Lower leg skin (tissue), 4 donors: ENCODE measurements at regions not wholly inside any gene's neighbourhood (a gene's known extent, or its start where the extent isn't known, plus 50 kb on each side); places are given as distances from the start of the nearest gene placed in this dataset.

ENCODE experiments used
- DNase-seq, 2 donors: peaks; one replicate each; pipeline ENCODE4 v3.0.0-alpha.2; 2019; ENCODE audit warnings: low spot score in 2 of 2
- H3K4me3 ChIP-seq: fragments of 200-600 bp; sonication (generic); 2 replicates; pipeline ENCODE4 v1.5.1; 2017; ENCODE audit warnings: mild to moderate bottlenecking, low read depth; ENCODE audit not compliant: poor library complexity, severe bottlenecking
- POLR2A ChIP-seq, 2 donors: fragments of 450-650 bp; IDR thresholded peaks; one replicate each; pipeline ENCODE4 v1.6.1; 2016 to 2017; ENCODE audit warnings: antibody characterized with exemption in 2 of 2, mild to moderate bottlenecking in 1 of 2, moderate library complexity in 1 of 2
- WGBS, 2 donors: methylation state at CpG; one replicate each; pipeline ENCODE4 v1.1.5; 2018; 5-methylcytosine and 5-hydroxymethylcytosine counted together
- intact Hi-C: fragments of 100-400 bp; cut with DNase I; formaldehyde crosslinking; loops from one replicate; pipeline ENCODE4 v1.15.0; 2023; ENCODE audit warnings: low total_unique reads
- TF ChIP-seq, protein P1 (sequence below), 3 donors: fragments of 450-650 bp; IDR thresholded peaks; one replicate each; pipeline ENCODE4 v1.5.1; 2016; ENCODE audit warnings: antibody characterized with exemption in 3 of 3, mild to moderate bottlenecking in 3 of 3, moderate library complexity in 2 of 3

DNA sequence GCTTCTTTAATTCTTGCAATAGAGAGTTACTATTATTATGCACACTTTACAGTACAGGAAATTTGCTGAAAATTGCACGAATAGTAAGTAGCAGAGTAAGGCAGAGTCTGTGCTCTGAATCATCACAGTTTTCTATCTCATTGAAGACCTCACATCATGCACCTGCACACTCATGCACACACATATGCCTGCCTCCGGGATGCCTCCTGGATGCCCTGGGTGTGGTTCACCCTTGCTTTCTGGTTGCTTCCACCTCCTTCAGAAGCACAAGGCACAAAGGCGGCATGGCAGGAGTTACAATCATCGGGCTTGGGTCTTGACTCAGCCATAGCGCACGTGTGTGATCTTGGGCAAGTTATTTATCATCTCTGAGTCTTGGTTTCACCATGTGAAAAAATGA lies 564.0 kb downstream of the VRK1 start:
- WGBS, 2 donors = 84 to 93% methylated on average over 6 of the region's 6 CpGs
- no peak for TF ChIP-seq POLR2A (IDR thresholded peaks at IDR 0.05)
- TF ChIP-seq, protein P1, sequence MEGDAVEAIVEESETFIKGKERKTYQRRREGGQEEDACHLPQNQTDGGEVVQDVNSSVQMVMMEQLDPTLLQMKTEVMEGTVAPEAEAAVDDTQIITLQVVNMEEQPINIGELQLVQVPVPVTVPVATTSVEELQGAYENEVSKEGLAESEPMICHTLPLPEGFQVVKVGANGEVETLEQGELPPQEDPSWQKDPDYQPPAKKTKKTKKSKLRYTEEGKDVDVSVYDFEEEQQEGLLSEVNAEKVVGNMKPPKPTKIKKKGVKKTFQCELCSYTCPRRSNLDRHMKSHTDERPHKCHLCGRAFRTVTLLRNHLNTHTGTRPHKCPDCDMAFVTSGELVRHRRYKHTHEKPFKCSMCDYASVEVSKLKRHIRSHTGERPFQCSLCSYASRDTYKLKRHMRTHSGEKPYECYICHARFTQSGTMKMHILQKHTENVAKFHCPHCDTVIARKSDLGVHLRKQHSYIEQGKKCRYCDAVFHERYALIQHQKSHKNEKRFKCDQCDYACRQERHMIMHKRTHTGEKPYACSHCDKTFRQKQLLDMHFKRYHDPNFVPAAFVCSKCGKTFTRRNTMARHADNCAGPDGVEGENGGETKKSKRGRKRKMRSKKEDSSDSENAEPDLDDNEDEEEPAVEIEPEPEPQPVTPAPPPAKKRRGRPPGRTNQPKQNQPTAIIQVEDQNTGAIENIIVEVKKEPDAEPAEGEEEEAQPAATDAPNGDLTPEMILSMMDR (IDR thresholded peaks at IDR 0.05) = no peak
- intact Hi-C loops = no loop called here
- no peak overlapping the region for H3K4me3 ChIP-seq
- DNase-seq = peak in 1 of 2 donors; percentile 20

DNA sequence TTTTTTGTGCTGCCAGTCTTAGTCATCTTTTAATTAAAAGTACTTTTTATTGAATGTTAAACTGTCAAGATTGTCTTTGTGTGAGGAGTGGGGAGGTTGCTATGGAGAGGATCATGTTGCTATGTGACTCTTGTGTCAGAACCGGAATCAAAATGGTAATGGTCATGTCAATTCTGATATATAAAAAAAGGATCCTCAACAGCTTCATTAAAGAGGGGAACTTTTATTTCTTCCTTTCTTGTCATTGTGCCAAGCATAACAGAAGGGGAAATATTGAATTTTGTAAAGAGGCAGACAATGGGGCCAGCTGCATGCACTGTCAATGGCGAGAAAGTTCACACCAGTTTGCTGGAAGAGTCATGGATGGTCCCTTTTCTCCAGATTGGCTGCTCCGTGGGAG lies 564.8 kb downstream of the VRK1 start:
- WGBS, 2 donors = 73 to 80% methylated on average over 3 of the region's 3 CpGs
- TF ChIP-seq, protein P1 (IDR thresholded peaks at IDR 0.05) = no peak
- no peak for TF ChIP-seq POLR2A (IDR thresholded peaks at IDR 0.05)
- no peak overlapping the region for H3K4me3 ChIP-seq
- intact Hi-C loops = no loop called here
- no peak for DNase-seq

DNA sequence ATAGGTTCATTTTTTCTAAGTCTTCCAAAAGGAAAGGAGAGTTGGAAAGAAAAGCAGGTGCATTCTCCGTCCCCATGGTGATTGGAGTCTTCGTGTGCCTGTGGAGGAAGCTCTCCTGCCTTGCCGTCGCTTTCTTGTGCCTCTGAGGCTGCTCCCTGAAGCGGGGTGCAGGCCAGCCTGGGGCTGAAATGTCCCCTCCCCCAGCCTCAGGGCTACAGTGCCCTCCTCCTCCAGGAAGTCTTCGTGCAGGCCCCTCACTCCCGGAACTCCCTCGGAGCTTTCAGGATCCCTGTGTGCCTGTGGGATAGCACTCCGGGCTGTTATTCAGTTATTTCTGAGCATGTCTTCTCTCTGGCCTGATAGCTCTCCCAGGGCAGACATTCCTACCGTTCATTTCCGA lies 569.2 kb downstream of the VRK1 start:
- WGBS, 2 donors = 74 to 77% methylated on average over 11 of the region's 11 CpGs
- intact Hi-C loops = no loop called here
- DNase-seq = peak in 1 of 2 donors; percentile 32

DNA sequence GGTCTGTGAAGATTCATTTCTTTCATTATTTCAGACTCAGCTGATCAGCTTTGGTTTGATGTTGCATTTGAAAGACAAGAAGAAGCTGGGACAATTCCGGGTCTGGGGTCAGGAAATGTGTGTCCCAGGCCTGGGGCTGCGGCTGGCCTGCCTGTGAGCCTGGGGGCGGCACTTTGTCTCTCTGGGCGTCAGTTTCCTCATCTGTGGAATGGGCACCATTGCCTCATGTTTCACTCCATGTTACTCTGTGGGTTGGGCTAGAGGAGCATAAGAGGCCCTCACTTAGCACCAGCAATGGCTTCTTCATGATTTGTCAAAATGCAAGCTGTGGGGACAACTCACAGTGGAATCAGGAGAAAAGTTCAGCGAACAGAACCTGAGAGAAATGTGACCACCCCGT lies 570.1 kb downstream of the VRK1 start:
- H3K4me3 ChIP-seq = no peak overlapping the region
- no peak for DNase-seq
- no peak for TF ChIP-seq POLR2A (IDR thresholded peaks at IDR 0.05)
- TF ChIP-seq, protein P1 (IDR thresholded peaks at IDR 0.05) = no peak
- intact Hi-C loops = no loop called here
- 78 to 86% methylated on average over 6 of the region's 6 CpGs for WGBS, 2 donors

More for the DNA sequence above, 569.2 kb downstream of the VRK1 start:
- no peak overlapping the region for H3K4me3 ChIP-seq
- TF ChIP-seq POLR2A (IDR thresholded peaks at IDR 0.05) = no peak
- TF ChIP-seq, protein P1 (IDR thresholded peaks at IDR 0.05) = no peak

DNA sequence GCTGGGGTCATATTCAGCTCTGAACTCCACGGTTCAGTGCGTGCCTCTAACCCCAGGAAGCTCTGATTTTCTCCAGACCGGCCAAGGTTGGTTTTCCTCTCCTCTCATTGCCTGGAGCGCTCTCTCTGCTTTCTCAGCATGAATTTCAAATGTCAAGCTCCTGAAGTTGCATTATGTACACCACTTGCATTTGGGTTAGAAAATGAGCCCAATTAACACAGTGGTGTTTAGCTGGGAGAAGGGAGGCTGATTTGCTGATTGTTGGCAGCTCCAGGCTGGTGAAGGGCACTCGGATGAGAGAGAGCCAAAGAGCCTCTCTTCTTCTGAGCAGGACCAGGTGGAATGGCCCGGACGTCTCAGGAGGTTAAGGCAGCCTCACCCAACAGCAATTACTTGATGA lies 570.9 kb downstream of the VRK1 start:
- intact Hi-C loops = no loop called here
- no peak for DNase-seq
- 74 to 78% methylated on average over 7 of the region's 7 CpGs for whole genome bisulfite sequencing, 2 donors
- TF ChIP-seq, protein P1 (IDR thresholded peaks at IDR 0.05) = no peak
- no peak overlapping the region for H3K4me3 ChIP-seq

DNA sequence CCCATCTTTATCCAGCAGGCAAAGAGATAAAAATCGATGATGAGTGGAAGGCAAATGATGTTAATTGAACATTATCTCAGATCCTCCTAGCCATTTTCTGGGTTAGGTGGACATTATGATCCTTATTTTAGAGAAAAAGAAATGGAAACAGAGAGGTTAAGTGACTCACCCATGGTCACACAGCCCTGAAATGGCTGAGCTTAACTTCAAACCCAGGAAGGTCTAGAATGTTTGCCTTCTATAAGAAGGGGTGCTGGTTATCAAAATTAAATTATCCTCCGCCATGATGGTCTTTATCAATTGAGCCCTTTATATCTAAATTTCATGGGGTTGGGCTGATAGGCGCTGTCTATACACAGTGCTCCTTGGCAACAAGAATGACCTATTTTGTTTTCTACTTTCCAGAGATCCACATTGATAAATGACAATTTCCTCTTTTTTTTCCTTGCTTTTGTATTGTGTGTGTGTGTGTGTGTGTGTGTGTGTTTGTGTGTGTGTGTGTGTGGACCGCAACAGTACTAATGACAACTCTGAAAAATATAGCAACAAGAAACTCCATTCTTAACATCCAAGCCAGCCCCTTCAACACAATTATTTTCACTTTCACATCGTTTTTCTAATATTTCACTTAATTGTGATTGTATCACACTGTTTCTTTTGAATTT lies 571.9 kb downstream of the VRK1 start:
- intact Hi-C loops = no loop called here
- WGBS, 2 donors = 69 to 82% methylated on average over 5 of the region's 5 CpGs
- no peak for DNase-seq

More for the DNA sequence above, 571.9 kb downstream of the VRK1 start:
- no peak overlapping the region for H3K4me3 ChIP-seq
- TF ChIP-seq POLR2A (IDR thresholded peaks at IDR 0.05) = no peak
- TF ChIP-seq, protein P1 (IDR thresholded peaks at IDR 0.05) = no peak
